ENCODE measurements at regions not wholly inside any gene's neighbourhood (a gene's known extent, or its start where the extent isn't known, plus 50 kb on each side); places are given as distances from the start of the nearest gene placed in this dataset.

DNA sequence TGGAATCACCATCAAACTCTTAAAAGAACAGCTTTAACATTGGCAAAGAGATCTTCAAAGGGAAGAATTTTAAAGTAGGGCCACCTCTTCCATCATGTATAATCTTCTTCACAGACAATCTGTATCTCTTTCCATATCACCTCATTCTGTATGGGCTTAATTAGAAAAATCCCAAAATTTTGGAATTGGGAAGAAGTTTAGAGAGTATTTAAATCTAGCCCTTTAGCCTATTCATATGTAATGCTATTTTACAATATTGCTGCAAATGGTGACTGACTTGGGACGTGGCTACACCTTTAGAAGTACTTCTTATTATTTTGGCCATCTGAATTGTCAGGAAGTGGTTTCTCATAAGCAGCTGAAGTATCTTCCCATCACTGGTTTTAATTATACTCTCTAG lies 474.3 kb downstream of the RFPL4B start:
- no peak overlapping the region for H3K4me3 ChIP-seq (ENCODE audit: low read depth, low read length)
- no peak for DNase-seq (ENCODE audit: low read depth, low spot score)
- in situ Hi-C loops (cut with HindIII; ENCODE audit: low sequenced_read_pairs), result no loop called here
- TF ChIP-seq, protein P1, sequence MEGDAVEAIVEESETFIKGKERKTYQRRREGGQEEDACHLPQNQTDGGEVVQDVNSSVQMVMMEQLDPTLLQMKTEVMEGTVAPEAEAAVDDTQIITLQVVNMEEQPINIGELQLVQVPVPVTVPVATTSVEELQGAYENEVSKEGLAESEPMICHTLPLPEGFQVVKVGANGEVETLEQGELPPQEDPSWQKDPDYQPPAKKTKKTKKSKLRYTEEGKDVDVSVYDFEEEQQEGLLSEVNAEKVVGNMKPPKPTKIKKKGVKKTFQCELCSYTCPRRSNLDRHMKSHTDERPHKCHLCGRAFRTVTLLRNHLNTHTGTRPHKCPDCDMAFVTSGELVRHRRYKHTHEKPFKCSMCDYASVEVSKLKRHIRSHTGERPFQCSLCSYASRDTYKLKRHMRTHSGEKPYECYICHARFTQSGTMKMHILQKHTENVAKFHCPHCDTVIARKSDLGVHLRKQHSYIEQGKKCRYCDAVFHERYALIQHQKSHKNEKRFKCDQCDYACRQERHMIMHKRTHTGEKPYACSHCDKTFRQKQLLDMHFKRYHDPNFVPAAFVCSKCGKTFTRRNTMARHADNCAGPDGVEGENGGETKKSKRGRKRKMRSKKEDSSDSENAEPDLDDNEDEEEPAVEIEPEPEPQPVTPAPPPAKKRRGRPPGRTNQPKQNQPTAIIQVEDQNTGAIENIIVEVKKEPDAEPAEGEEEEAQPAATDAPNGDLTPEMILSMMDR (IDR thresholded peaks at IDR 0.05; ENCODE audit: low read depth, low read length), result no peak

DNA sequence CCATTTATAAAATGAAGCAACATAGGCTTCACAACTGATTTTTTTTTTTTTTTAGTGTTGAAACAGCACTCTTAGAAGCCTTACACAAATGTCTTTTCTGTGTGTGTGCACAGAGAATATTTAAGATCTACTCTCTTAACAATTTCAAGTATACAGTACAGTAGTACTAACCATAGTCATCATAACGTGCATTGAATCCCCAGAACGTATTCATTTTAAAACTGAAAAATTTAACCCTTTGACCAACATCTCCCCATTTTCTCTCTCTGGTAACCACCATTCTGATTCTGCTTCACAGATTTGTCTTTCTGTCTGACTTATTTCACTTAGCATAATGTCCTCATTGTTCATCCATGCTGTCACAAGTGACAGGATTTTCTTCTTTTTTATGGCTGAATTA lies 475.6 kb downstream of the RFPL4B start:
- in situ Hi-C loops (cut with HindIII; ENCODE audit: low sequenced_read_pairs), result no loop called here
- DNase-seq (ENCODE audit: low read depth, low spot score), result no peak
- TF ChIP-seq, protein P1 (IDR thresholded peaks at IDR 0.05; ENCODE audit: low read depth, low read length), result no peak
- no peak overlapping the region for H3K4me3 ChIP-seq (ENCODE audit: low read depth, low read length)

DNA sequence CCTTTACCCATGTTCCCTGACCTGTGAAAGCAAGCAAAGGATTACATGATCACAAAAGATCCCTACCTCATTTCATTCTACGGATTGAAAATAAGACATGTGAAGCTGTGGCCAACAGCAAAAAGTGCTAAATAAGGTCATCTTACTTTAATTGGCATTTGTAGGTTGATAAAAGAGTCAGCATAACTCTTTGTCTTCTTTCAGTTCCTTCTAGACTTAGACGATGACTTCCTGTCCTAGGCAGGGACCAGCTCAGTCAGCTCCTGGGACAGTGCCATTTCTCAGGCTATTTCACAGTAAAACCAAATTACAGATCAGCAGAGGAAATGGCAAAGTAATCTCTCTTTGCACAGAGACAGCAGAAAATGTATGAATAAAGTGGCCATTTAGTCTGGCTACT lies 480.7 kb downstream of the RFPL4B start:
- no peak overlapping the region for H3K4me3 ChIP-seq (ENCODE audit: low read depth, low read length)
- DNase-seq (ENCODE audit: low read depth, low spot score), result no peak
- TF ChIP-seq, protein P1 (IDR thresholded peaks at IDR 0.05; ENCODE audit: low read depth, low read length), result no peak
- in situ Hi-C loops (cut with HindIII; ENCODE audit: low sequenced_read_pairs), result no loop called here

DNA sequence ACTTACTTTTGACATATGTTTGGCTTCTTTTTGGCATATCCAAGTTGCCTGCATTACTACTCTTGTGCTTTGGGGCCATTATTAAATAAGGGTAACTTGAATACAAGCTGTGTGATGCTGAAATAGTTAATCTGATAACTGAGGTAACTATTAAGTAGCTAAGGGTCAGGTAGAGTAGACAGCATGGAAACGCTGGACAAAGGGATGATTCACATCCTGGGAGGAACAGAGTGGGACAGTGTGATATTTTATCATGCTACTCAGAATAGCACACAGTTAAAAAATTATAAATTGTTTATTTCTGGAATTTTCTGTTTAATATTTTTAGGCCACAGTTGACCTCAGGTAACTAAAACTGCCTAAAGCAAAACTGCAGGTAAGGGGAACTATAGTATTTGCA lies 483.9 kb downstream of the RFPL4B start:
- no peak overlapping the region for H3K4me3 ChIP-seq (ENCODE audit: low read depth, low read length)
- in situ Hi-C loops (cut with HindIII; ENCODE audit: low sequenced_read_pairs), result no loop called here
- TF ChIP-seq, protein P1 (IDR thresholded peaks at IDR 0.05; ENCODE audit: low read depth, low read length), result no peak
- no peak for DNase-seq (ENCODE audit: low read depth, low spot score)

DNA sequence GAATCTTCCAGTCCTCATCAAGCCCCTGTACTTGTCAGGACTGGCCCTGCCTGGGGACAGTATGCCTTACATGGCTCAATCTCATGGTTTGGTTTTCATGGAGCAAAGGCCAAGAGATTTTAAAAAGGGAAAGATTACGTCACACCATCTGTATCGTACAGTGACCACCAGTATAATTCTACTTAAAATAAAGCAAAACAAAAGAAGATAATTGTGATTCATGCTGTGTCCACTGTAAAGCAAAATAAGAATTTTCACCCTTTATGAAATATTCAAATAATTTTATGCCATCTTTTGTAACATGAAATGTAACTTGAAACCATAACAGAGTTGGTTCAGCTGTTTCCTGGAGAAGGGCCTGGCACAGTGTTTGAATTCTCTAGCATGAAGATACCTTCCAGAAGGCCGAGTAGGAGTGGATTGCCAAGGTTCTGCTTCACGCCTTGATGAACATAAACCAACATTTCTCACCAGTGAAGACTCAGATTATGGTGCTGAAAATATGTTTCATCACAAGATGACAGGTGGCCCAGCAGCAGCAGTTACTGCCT lies 486.5 kb downstream of the RFPL4B start:
- in situ Hi-C loops (cut with HindIII; ENCODE audit: low sequenced_read_pairs), result no loop called here
- peak; percentile 7 for DNase-seq (ENCODE audit: low read depth, low spot score)
- TF ChIP-seq, protein P1 (IDR thresholded peaks at IDR 0.05; ENCODE audit: low read depth, low read length), result no peak
- H3K4me3 ChIP-seq (ENCODE audit: low read depth, low read length), result no peak overlapping the region

DNA sequence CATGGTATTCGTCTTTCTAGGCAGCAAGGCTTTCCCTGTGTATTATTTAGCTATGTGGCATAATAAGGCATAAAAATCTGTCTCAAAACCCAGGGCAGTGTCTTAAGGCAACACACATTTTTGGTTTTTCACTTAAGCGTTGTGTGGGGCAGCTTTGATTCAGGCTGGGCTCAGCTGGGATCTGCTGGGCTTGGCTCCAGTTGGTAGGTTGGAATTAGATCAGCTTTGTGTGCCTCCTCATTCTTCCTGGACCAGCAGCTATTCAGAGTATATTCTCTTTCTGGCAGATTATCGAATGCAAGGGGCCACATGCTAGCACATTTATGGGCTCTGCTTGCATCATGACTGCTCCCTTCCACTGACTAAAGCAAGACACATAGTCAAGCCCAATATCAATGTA lies 487.9 kb downstream of the RFPL4B start:
- DNase-seq (ENCODE audit: low read depth, low spot score), result no peak
- in situ Hi-C loops (cut with HindIII; ENCODE audit: low sequenced_read_pairs), result no loop called here
- TF ChIP-seq, protein P1 (IDR thresholded peaks at IDR 0.05; ENCODE audit: low read depth, low read length), result no peak
- H3K4me3 ChIP-seq (ENCODE audit: low read depth, low read length), result no peak overlapping the region

DNA sequence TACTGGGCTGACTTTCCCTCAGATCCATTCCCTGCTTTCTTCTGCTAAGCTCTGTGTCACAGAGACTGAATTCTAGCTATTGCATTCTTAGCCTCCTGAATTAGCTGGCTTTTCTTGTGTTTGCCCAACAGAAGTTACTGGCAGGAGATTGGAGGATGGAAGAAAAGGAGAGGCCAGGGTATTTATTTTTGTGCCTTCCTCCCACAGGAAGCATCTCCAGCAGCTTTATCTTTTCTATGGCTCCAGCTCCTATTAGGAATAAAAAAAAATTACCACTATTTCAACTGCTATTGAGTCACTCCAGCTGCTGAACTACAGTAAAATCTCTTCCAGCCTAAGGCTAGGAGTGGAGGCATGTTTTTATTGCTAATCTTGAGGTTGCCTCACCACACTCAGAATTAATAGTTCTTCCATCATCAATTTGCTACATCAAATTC lies 492.4 kb downstream of the RFPL4B start:
- no peak overlapping the region for H3K4me3 ChIP-seq (ENCODE audit: low read depth, low read length)
- peak; percentile 77 for DNase-seq (ENCODE audit: low read depth, low spot score)
- TF ChIP-seq, protein P1 (IDR thresholded peaks at IDR 0.05; ENCODE audit: low read depth, low read length), result no peak
- in situ Hi-C loops (cut with HindIII; ENCODE audit: low sequenced_read_pairs), result no loop called here

Data from astrocyte of the spinal cord (primary cell).